ENCODE measurements at regions not wholly inside any gene's neighbourhood (a gene's known extent, or its start where the extent isn't known, plus 50 kb on each side); places are given as distances from the start of the nearest gene placed in this dataset.

DNA sequence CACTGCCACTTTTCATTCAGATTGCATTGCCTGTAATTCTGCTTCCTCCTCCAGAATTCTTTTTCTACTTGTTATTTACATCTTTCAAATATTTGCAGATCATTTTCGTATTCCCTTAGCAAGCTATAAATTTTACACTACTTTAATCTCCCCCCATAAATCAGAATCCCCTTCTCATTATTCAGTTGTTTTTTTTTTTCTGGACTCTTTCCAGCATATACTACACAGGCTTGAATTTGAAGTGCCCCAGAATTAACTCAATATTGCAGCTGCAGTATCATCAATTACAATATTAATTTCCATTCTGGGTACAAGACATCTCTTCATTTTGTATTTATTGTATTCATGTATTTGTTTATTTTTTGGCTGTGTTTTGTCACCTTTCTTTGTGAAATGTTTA, 1494.3 kb downstream of the AMY1C start:
- H3K4me1 ChIP-seq (ENCODE audit: low read length), result no peaks in the 10 kb centered on the region
- no peak overlapping the region for H3K4me2 ChIP-seq (ENCODE audit: low read depth, low read length)
- no peaks in the 10 kb centered on the region for H4K20me1 ChIP-seq (ENCODE audit: insufficient read depth, low read length)
- DNase-seq, result no peak
- H2AFZ ChIP-seq (ENCODE audit: low read length), result no peak overlapping the region
- no peak overlapping the region for H3K4me3 ChIP-seq (ENCODE audit: low read length)
- no peaks in the 10 kb centered on the region for H3K27me3 ChIP-seq (replicated peaks; ENCODE audit: insufficient read depth, low read length)
- no peaks in the 10 kb centered on the region for H3K9me3 ChIP-seq (replicated peaks; ENCODE audit: insufficient read depth, low read length)
- H3K79me2 ChIP-seq (ENCODE audit: low read length), result no peaks in the 10 kb centered on the region
- H3K9ac ChIP-seq (ENCODE audit: low read length), result no peak overlapping the region
- no peaks in the 10 kb centered on the region for H3F3A ChIP-seq (ENCODE audit: insufficient read depth, low read length)
- TF ChIP-seq EZH2phosphoT487 (IDR thresholded peaks at IDR 0.05; ENCODE audit: low read length) (no peak), EZH2 (optimal IDR thresholded peaks at IDR 0.05; ENCODE audit: low read depth, low read length) (no peak)
- TF ChIP-seq, protein P1, sequence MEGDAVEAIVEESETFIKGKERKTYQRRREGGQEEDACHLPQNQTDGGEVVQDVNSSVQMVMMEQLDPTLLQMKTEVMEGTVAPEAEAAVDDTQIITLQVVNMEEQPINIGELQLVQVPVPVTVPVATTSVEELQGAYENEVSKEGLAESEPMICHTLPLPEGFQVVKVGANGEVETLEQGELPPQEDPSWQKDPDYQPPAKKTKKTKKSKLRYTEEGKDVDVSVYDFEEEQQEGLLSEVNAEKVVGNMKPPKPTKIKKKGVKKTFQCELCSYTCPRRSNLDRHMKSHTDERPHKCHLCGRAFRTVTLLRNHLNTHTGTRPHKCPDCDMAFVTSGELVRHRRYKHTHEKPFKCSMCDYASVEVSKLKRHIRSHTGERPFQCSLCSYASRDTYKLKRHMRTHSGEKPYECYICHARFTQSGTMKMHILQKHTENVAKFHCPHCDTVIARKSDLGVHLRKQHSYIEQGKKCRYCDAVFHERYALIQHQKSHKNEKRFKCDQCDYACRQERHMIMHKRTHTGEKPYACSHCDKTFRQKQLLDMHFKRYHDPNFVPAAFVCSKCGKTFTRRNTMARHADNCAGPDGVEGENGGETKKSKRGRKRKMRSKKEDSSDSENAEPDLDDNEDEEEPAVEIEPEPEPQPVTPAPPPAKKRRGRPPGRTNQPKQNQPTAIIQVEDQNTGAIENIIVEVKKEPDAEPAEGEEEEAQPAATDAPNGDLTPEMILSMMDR (IDR thresholded peaks at IDR 0.05; ENCODE audit: low read length), result no peak
- H3K36me3 ChIP-seq (replicated peaks; ENCODE audit: insufficient read depth, low read length), result no peaks in the 10 kb centered on the region
- H3K27ac ChIP-seq (ENCODE audit: low read length), result no peak overlapping the region
- no peaks in the 10 kb centered on the region for H3K9me2 ChIP-seq (replicated peaks; ENCODE audit: insufficient read depth, low read length)

DNA sequence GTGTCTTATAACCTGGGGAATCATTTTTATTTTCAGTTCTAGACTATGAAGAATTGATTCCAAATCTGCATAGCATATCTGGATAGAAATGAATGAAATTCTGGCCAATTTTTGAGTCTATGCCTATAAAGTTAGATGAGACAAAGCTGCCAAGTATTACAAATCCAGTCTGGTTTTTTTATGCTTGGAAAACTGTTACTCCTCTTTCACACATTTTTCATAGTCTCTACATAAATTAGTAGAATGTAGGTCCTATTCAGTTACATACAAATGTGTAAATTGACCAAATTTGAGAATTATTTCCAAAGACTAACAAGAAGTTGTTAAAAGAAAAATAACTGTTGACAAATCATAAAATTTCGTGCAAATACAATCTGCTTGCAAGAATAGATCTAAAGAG, 1505.2 kb downstream of the AMY1C start:
- Histone ChIP-seq H3K4me2 (ENCODE audit: low read depth, low read length) (no peak overlapping the region), H4K20me1 (ENCODE audit: insufficient read depth, low read length) (no peaks in the 10 kb centered on the region), H3K79me2 (ENCODE audit: low read length) (no peaks in the 10 kb centered on the region), H3K9me3 (replicated peaks; ENCODE audit: insufficient read depth, low read length) (no peaks in the 10 kb centered on the region), H3K27ac (ENCODE audit: low read length) (no peak overlapping the region), H2AFZ (ENCODE audit: low read length) (no peak overlapping the region), H3K4me3 (ENCODE audit: low read length) (no peak overlapping the region), H3K27me3 (replicated peaks; ENCODE audit: insufficient read depth, low read length) (no peaks in the 10 kb centered on the region), H3K9me2 (replicated peaks; ENCODE audit: insufficient read depth, low read length) (no peaks in the 10 kb centered on the region), H3K9ac (ENCODE audit: low read length) (no peak overlapping the region), H3F3A (ENCODE audit: insufficient read depth, low read length) (no peaks in the 10 kb centered on the region), H3K36me3 (replicated peaks; ENCODE audit: insufficient read depth, low read length) (no peaks in the 10 kb centered on the region), H3K4me1 (ENCODE audit: low read length) (no peaks in the 10 kb centered on the region)
- DNase-seq, result no peak
- TF ChIP-seq EZH2phosphoT487 (IDR thresholded peaks at IDR 0.05; ENCODE audit: low read length) (no peak), EZH2 (optimal IDR thresholded peaks at IDR 0.05; ENCODE audit: low read depth, low read length) (no peak)
- TF ChIP-seq, protein P1 (IDR thresholded peaks at IDR 0.05; ENCODE audit: low read length), result no peak

DNA sequence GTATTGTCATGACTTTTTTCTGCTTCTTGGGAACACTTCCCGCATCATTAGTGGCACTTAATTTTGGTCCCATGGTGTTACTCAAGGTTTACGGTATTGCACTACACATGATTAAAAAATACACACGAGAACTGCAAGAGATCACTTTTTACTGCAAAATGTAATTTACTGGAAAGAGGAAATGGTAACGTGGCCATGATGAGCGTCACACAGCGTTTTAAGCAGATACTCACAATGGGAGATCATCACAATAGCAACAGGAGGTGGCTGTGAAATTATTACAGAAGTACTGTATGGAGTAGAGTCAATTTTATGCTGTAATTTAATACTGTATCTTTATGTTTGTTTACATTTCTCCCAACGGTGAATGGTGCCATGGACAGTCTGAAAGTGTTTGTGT, 1510.3 kb downstream of the AMY1C start:
- Histone ChIP-seq H3K9ac (ENCODE audit: low read length) (no peak overlapping the region), H2AFZ (ENCODE audit: low read length) (no peak overlapping the region), H4K20me1 (ENCODE audit: insufficient read depth, low read length) (no peaks in the 10 kb centered on the region), H3F3A (ENCODE audit: insufficient read depth, low read length) (no peaks in the 10 kb centered on the region), H3K4me2 (ENCODE audit: low read depth, low read length) (no peak overlapping the region), H3K27me3 (replicated peaks; ENCODE audit: insufficient read depth, low read length) (no peaks in the 10 kb centered on the region), H3K27ac (ENCODE audit: low read length) (no peak overlapping the region), H3K79me2 (ENCODE audit: low read length) (no peaks in the 10 kb centered on the region), H3K4me1 (ENCODE audit: low read length) (no peaks in the 10 kb centered on the region), H3K9me2 (replicated peaks; ENCODE audit: insufficient read depth, low read length) (no peaks in the 10 kb centered on the region), H3K9me3 (replicated peaks; ENCODE audit: insufficient read depth, low read length) (no peaks in the 10 kb centered on the region), H3K4me3 (ENCODE audit: low read length) (no peak overlapping the region), H3K36me3 (replicated peaks; ENCODE audit: insufficient read depth, low read length) (no peaks in the 10 kb centered on the region)
- DNase-seq, result no peak
- TF ChIP-seq EZH2phosphoT487 (IDR thresholded peaks at IDR 0.05; ENCODE audit: low read length) (no peak), EZH2 (optimal IDR thresholded peaks at IDR 0.05; ENCODE audit: low read depth, low read length) (no peak)
- TF ChIP-seq, protein P1 (IDR thresholded peaks at IDR 0.05; ENCODE audit: low read length), result no peak

Measured in MM.1S (cell line).